HepG2 (cell line): ENCODE measurements at regions not wholly inside any gene's neighbourhood (a gene's known extent, or its start where the extent isn't known, plus 50 kb on each side); places are given as distances from the start of the nearest gene placed in this dataset.

Experiments used
- ATAC-seq: fragments of 200-7000 bp; cut with Tn5 transposase; 3 replicates; pipeline ENCODE4 v1.9.1; 2020; ENCODE audit warnings: mild to moderate bottlenecking, moderate library complexity
- BruUV-seq: library from RNA; stranded (reverse); fragments of 400-500 nt; replicated peaks from 2 replicates; lab custom pipeline; 2021; lab: Mats Ljungman, UMichigan
- CTCF ChIA-PET: fragments of 300-600 bp; formaldehyde crosslinking; extraction: SDS; loops from one replicate; lab custom pipeline; 2021; ENCODE audit warnings: low total read pairs, inconsistent platforms, low intra/inter-chr PET ratio; lab: Yijun Ruan, JAX
- POLR2A ChIA-PET: fragments of 350-600 bp; sonication (Branson Sonifier 250); formaldehyde crosslinking; loops from one replicate; lab custom pipeline; 2020; ENCODE audit warnings: antibody characterized with exemption, inconsistent platforms; lab: Yijun Ruan, JAX
- DNase-seq: peaks from one replicate; pipeline ENCODE4 v3.0.0-alpha.2; 2015; ENCODE audit warnings: low spot score
- FAIRE-seq: peaks from 3 replicates; lab custom pipeline; 2011; peaks lifted over from hg19 to GRCh38; lab: Jason Lieb, UNC
- H2AFZ ChIP-seq: one replicate; pipeline ENCODE4 v1.6.1; 2011; ENCODE audit warnings: low read length, inconsistent platforms
- H3K27ac ChIP-seq: fragments of 300-600 bp; 3 replicates; pipeline ENCODE4 v1.8.0; 2011; ENCODE audit warnings: mixed run types, mild to moderate bottlenecking, mixed read lengths, low read length, inconsistent platforms; ENCODE audit not compliant: insufficient read depth; ENCODE audit errors: extremely low read length
- H3K27me3 ChIP-seq, 2 experiments: fragments of 200-600 bp in 1 of 2; 2 replicates in 1 of 2; 3 replicates in 1 of 2; pipeline versions ENCODE4 v1.6.0 to v1.8.0; 2011; ENCODE audit warnings: low read length in 2 of 2, mild to moderate bottlenecking in 2 of 2, moderate library complexity in 2 of 2, inconsistent platforms in 1 of 2; ENCODE audit not compliant: insufficient read depth in 2 of 2, control insufficient read depth in 1 of 2
- H3K36me3 ChIP-seq, 2 experiments: fragments of 200-600 bp in 1 of 2; replicated peaks in 1 of 2; 2 replicates in 1 of 2; 3 replicates in 1 of 2; pipeline versions ENCODE4 v1.5.1 to v1.8.0; 2011; ENCODE audit warnings: low read length in 2 of 2, inconsistent platforms in 1 of 2; ENCODE audit not compliant: insufficient read depth in 2 of 2, control insufficient read depth in 1 of 2
- H3K4me1 ChIP-seq: 2 replicates; pipeline ENCODE4 v1.5.1; 2012; ENCODE audit warnings: low read length, inconsistent platforms; ENCODE audit not compliant: insufficient read depth
- H3K4me2 ChIP-seq: 2 replicates; pipeline ENCODE4 v1.6.0; 2011; ENCODE audit warnings: low read depth, low read length, inconsistent platforms
- H3K4me3 ChIP-seq, 3 experiments: fragments of 200-600 bp in 1 of 3; sonication (generic), shearing (Covaris generic) in 1 of 3; replicated peaks in 1 of 3; 2 replicates each; pipeline ENCODE4 v1.5.1; 2011 to 2016; ENCODE audit warnings: low read length in 3 of 3, inconsistent platforms in 2 of 3, low read depth in 2 of 3, mild to moderate bottlenecking in 2 of 3, control low read depth in 1 of 3, mixed read lengths in 1 of 3; ENCODE audit not compliant: insufficient read depth in 1 of 3
- H3K79me2 ChIP-seq: one replicate; pipeline ENCODE4 v1.6.1; 2011; ENCODE audit warnings: low read length, inconsistent platforms; ENCODE audit not compliant: insufficient read depth
- H3K9ac ChIP-seq: 2 replicates; pipeline ENCODE4 v1.6.0; 2011; ENCODE audit warnings: mild to moderate bottlenecking, low read depth, low read length, inconsistent platforms; ENCODE audit not compliant: insufficient read depth
- H3K9me3 ChIP-seq: 2 replicates; pipeline ENCODE4 v1.5.1; 2012; ENCODE audit warnings: mild to moderate bottlenecking, low read length
- H4K20me1 ChIP-seq: 2 replicates; pipeline ENCODE4 v1.6.0; 2011; ENCODE audit warnings: inconsistent platforms, mild to moderate bottlenecking, low read length, moderate library complexity; ENCODE audit not compliant: insufficient read depth
- CREB1 ChIP-seq, 2 experiments: fragments of 450-650 bp in 1 of 2; IDR thresholded peaks; 2 replicates each; pipeline ENCODE4 v1.6.1; 2016 to 2017; ENCODE audit warnings: control low read depth in 1 of 2, mild to moderate bottlenecking in 1 of 2, missing compliant biosample characterization in 1 of 2, missing genetic modification characterization in 1 of 2
- CSRNP2 ChIP-seq: sonication (generic); formaldehyde crosslinking; conservative IDR thresholded peaks from 2 replicates; pipeline ENCODE4 v1.8.0; 2022; ENCODE audit warnings: low read depth, missing genetic modification reagents
- ELF4 ChIP-seq: sonication (generic); formaldehyde crosslinking; IDR thresholded peaks from 2 replicates; pipeline ENCODE4 v1.5.0; 2020; ENCODE audit warnings: missing genetic modification reagents, mild to moderate bottlenecking, moderate library complexity, borderline replicate concordance
- GABPA ChIP-seq, 2 experiments: IDR thresholded peaks; 2 replicates each; pipeline ENCODE4 v1.6.1; 2011 to 2016; ENCODE audit warnings: low read depth in 2 of 2, low read length in 1 of 2, missing biosample characterization in 1 of 2, missing genetic modification characterization in 1 of 2
- HNRNPK ChIP-seq: fragments of 200-400 bp; formaldehyde crosslinking; IDR thresholded peaks from 2 replicates; pipeline ENCODE4 v1.6.1; 2018; ENCODE audit warnings: low read length, low read depth, moderate library complexity, mild to moderate bottlenecking; ENCODE audit not compliant: poor library complexity, severe bottlenecking
- LRRFIP1 ChIP-seq: sonication (generic); formaldehyde crosslinking; conservative IDR thresholded peaks from 2 replicates; pipeline ENCODE4 v1.4.0; 2020; ENCODE audit warnings: missing genetic modification reagents
- MATR3 ChIP-seq: sonication (generic); formaldehyde crosslinking; IDR thresholded peaks from 2 replicates; pipeline ENCODE4 v1.4.0; 2020; ENCODE audit warnings: missing genetic modification reagents
- MED8 ChIP-seq: sonication (generic); formaldehyde crosslinking; IDR thresholded peaks from 2 replicates; pipeline ENCODE4 v1.8.1; 2023; ENCODE audit warnings: mild to moderate bottlenecking, missing genetic modification reagents; ENCODE audit not compliant: insufficient replicate concordance
- PRDM15 ChIP-seq: sonication (generic); formaldehyde crosslinking; IDR thresholded peaks from 2 replicates; pipeline ENCODE4 v1.4.0; 2020; ENCODE audit warnings: missing genetic modification reagents
- SNAPC5 ChIP-seq: sonication (generic); formaldehyde crosslinking; IDR thresholded peaks from 2 replicates; pipeline ENCODE4 v1.8.1; 2023; ENCODE audit warnings: mild to moderate bottlenecking, missing genetic modification reagents, borderline replicate concordance
- TCF12 ChIP-seq, 2 experiments: fragments of 450-650 bp in 1 of 2; sonication (generic) in 1 of 2; formaldehyde crosslinking in 1 of 2; IDR thresholded peaks; 2 replicates each; pipeline versions ENCODE4 v1.6.1 to v1.8.0; 2017 to 2022; ENCODE audit warnings: antibody characterized with exemption in 1 of 2, mild to moderate bottlenecking in 1 of 2, missing genetic modification reagents in 1 of 2, moderate library complexity in 1 of 2
- U2AF1 ChIP-seq: fragments of 200-400 bp; formaldehyde crosslinking; optimal IDR thresholded peaks from 2 replicates; pipeline ENCODE3; 2017; ENCODE audit warnings: mild to moderate bottlenecking, low read depth, low read length
- ZFY ChIP-seq: sonication (generic); formaldehyde crosslinking; IDR thresholded peaks from 2 replicates; pipeline ENCODE4 v1.4.0; 2020; ENCODE audit warnings: missing genetic modification reagents
- ZNF20 ChIP-seq: sonication (generic); formaldehyde crosslinking; IDR thresholded peaks from 2 replicates; pipeline ENCODE4 v1.4.0; 2020; ENCODE audit warnings: mild to moderate bottlenecking, moderate library complexity, missing genetic modification reagents
- ZNF484 ChIP-seq: sonication (generic); formaldehyde crosslinking; IDR thresholded peaks from 2 replicates; pipeline ENCODE4 v1.5.1; 2020; ENCODE audit warnings: mild to moderate bottlenecking, low read depth, missing genetic modification reagents, borderline replicate concordance
- ZNF629 ChIP-seq: sonication (generic); formaldehyde crosslinking; conservative IDR thresholded peaks from 2 replicates; pipeline ENCODE4 v1.5.0; 2020; ENCODE audit warnings: missing genetic modification reagents
- WGBS: methylation state at CpG from one replicate; pipeline ENCODE4 v1.1.6; 2017; ENCODE audit warnings: low lambda C conversion rate; 5-methylcytosine and 5-hydroxymethylcytosine counted together
- in situ Hi-C: cut with HindIII; loops from 2 replicates; pipeline ENCODE4 v1.10.0; 2017; ENCODE audit warnings: low pct_unique_long_range_greater_than_20kb; ENCODE audit not compliant: extremely low pct_ligation_motif_present
- intact Hi-C: fragments of 100-400 bp; cut with micrococcal nuclease; formaldehyde crosslinking; loops from one replicate; pipeline ENCODE4 v1.10.0; 2022; ENCODE audit not compliant: unreplicated experiment

- Histone ChIP-seq H3K36me3 (no peaks in the 10 kb centered on the region), H3K4me1 (no peaks in the 10 kb centered on the region), H3K9ac (no peak overlapping the region), H4K20me1 (no peaks in the 10 kb centered on the region), H3K4me3 (no peak overlapping the region), H3K4me2 (no peak overlapping the region), H3K9me3 (no peaks in the 10 kb centered on the region), H2AFZ (no peak overlapping the region), H3K27me3 (no peaks in the 10 kb centered on the region), H3K79me2 (no peaks in the 10 kb centered on the region), H3K27ac (no peak overlapping the region)
- BruUV-seq, result no TSS peak
- in situ Hi-C loops (no loop called here), intact Hi-C loops (no loop called here)
- ChIA-PET POLR2A (no interaction called here), CTCF (no interaction called here)
- WGBS, result 0% methylated on average over 1 of the region's 1 CpG
- ATAC-seq (no peak), FAIRE-seq (no peak), DNase-seq (no peak)
- TF ChIP-seq ELF4 (no peak), SNAPC5 (no peak), ZFY (CRISPR knock-in tag) (no peak), HNRNPK (no peak), MATR3 (no peak), LRRFIP1 (CRISPR knock-in tag) (no peak), PRDM15 (CRISPR knock-in tag) (no peak), U2AF1 (no peak), GABPA (IDR thresholded peaks at IDR 0.05; ENCODE audit: low read depth, low read length) (no peak), GABPA (CRISPR knock-in tag; IDR thresholded peaks at IDR 0.05; ENCODE audit: low read depth) (no peak), TCF12 (IDR thresholded peaks at IDR 0.05) (no peak), TCF12 (CRISPR knock-in tag; IDR thresholded peaks at IDR 0.05) (no peak), ZNF20 (CRISPR knock-in tag) (no peak), CREB1 (IDR thresholded peaks at IDR 0.05) (no peak), CREB1 (CRISPR knock-in tag; IDR thresholded peaks at IDR 0.05) (no peak), ZNF629 (CRISPR knock-in tag) (no peak), ZNF484 (CRISPR knock-in tag) (no peak), CSRNP2 (CRISPR knock-in tag) (no peak), MED8 (no peak)
These were observed 579.6 kb upstream of the NXPH2 start for GRCh38 chr2:139359818-139360217.
